ENCODE measurements at regions not wholly inside any gene's neighbourhood (a gene's known extent, or its start where the extent isn't known, plus 50 kb on each side); places are given as distances from the start of the nearest gene placed in this dataset.

DNA sequence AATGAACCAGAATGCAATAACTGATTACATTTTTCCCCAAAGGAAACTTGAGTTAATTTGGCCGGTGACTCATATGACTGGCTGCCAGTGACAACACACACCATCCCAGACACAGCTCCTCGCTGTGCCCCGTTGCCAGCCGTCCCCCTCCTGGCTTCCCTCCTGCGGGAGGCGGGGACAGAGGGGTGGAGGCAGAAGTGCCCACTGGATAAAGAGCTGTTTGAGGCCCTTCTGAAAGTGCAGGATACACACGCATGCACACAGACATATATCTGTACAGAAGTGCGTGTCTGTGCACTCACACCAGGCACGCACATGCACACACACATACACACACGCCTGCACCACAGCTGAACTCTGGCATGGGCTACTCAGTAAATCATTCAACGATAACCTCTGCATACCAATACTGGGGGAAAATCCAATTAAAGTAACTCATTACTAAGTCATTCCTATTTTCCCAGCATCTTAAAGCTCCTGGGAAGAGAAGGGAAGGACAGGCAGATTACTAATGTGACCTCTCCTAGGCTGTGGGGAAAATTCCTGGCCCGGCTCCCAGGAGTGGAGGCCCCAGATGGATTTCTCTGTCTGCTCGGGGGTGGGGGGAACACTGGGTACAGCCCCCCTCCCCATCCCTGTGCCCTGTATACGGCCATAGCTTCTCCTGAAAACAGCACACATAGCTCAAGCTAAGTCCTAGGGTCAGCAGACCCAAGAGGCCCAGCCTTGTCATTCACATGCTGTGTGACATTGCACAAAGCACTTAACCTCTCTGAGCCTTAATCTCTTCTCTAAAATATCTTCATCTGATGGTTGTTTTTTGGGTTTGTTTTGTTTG lies 52.3 kb upstream of the MYL10 start:
- H3K27me3 Mint-ChIP-seq: no peaks in the 10 kb centered on the region
- CTCF ChIA-PET: interaction anchor here (1.4 kb wide), 1 partner anchor 33 kb away, joined by 3 read pairs; no protein-coding TSS in a partner anchor
- H3K4me2 ChIP-seq (replicated peaks; ENCODE audit: low read depth, low read length, poor library complexity, severe bottlenecking): no peak overlapping the region

DNA sequence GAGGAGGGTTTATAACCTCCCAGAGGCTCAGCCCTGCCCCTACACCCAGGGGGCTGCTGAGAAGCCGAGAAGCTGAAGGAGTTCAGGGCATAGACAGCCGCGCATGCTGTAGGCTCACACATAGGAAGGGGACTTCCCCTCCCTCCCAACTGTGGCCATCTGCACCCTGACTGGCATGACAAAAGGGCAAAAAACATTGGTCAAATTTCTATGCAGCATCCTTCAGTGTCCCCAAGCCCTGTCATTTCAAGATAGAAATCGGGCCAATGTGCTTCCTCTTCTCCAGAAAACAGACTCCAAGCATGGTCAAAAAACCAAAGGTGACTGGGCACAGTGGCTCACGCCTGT lies 55.9 kb upstream of the MYL10 start:
- 54% methylated on average over 5 of the region's 5 CpGs for WGBS (ENCODE audit: insufficient coverage)
- CTCF ChIA-PET: no interaction called here
- H2AFZ ChIP-seq (ENCODE audit: insufficient read depth, low read depth, low read length, poor library complexity, severe bottlenecking): no peak overlapping the region

More for the DNA sequence above, 52.3 kb upstream of the MYL10 start:
- no peak overlapping the region for H3K4me3 ChIP-seq (ENCODE audit: control extremely low read depth in 1 of 5, extremely low read depth in 1 of 5, insufficient read depth in 1 of 5, low read depth in 2 of 5, low read length in 4 of 5)
- Mint-ChIP-seq H3K4me3 (no peak overlapping the region), H3K4me1 (no peaks in the 10 kb centered on the region), H3K27ac (no peak overlapping the region), H3K9me3 (ENCODE audit: insufficient read depth) (no peaks in the 10 kb centered on the region)
- DNase-seq: no peak
- ATAC-seq (ENCODE audit: low read depth): no peak
- 89% methylated on average over 8 of the region's 14 CpGs for WGBS (ENCODE audit: insufficient coverage)
- no peaks in the 10 kb centered on the region for H3K9me3 ChIP-seq (ENCODE audit: control extremely low read depth in 1 of 3, control insufficient read depth in 2 of 3, insufficient read depth in 1 of 3, low read length in 2 of 3)
- no peak overlapping the region for H3K9ac ChIP-seq (ENCODE audit: low read length)
- H3K4me1 ChIP-seq (ENCODE audit: control insufficient read depth in 2 of 2, insufficient read depth in 2 of 2, low read length in 2 of 2): no peaks in the 10 kb centered on the region
- no peak overlapping the region for H2AFZ ChIP-seq (ENCODE audit: insufficient read depth, low read depth, low read length, poor library complexity, severe bottlenecking)
- H3K79me2 ChIP-seq (ENCODE audit: control insufficient read depth, insufficient read depth, low read length): no peaks in the 10 kb centered on the region
- intact Hi-C loops (cut with micrococcal nuclease): no loop called here
- no peaks in the 10 kb centered on the region for H4K20me1 ChIP-seq (ENCODE audit: control insufficient read depth, insufficient read depth, low read length, poor library complexity, severe bottlenecking)
- POLR2A ChIA-PET: no interaction called here
- no peak overlapping the region for H3K27ac ChIP-seq (ENCODE audit: low read length in 2 of 2)
- H3K36me3 ChIP-seq (replicated peaks in 1 of 2; ENCODE audit: control extremely low read depth in 1 of 2, control insufficient read depth in 1 of 2, extremely low read depth in 1 of 2, insufficient read depth in 2 of 2, low read length in 1 of 2): no peaks in the 10 kb centered on the region
- TF ChIP-seq EZH2 (IDR thresholded peaks at IDR 0.05; ENCODE audit: borderline replicate concordance, insufficient read depth, low read depth, low read length, poor library complexity, severe bottlenecking): no peak
- TF ChIP-seq, protein P1, sequence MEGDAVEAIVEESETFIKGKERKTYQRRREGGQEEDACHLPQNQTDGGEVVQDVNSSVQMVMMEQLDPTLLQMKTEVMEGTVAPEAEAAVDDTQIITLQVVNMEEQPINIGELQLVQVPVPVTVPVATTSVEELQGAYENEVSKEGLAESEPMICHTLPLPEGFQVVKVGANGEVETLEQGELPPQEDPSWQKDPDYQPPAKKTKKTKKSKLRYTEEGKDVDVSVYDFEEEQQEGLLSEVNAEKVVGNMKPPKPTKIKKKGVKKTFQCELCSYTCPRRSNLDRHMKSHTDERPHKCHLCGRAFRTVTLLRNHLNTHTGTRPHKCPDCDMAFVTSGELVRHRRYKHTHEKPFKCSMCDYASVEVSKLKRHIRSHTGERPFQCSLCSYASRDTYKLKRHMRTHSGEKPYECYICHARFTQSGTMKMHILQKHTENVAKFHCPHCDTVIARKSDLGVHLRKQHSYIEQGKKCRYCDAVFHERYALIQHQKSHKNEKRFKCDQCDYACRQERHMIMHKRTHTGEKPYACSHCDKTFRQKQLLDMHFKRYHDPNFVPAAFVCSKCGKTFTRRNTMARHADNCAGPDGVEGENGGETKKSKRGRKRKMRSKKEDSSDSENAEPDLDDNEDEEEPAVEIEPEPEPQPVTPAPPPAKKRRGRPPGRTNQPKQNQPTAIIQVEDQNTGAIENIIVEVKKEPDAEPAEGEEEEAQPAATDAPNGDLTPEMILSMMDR (IDR thresholded peaks at IDR 0.05): no peak
- H3K27me3 ChIP-seq (replicated peaks in 1 of 4; ENCODE audit: control extremely low read depth in 1 of 4, control insufficient read depth in 3 of 4, insufficient read depth in 4 of 4, low read length in 3 of 4): peaks cover 0 to 3% (median 0%) of the 10 kb centered on the region in 4 experiments

More for the DNA sequence above, 55.9 kb upstream of the MYL10 start:
- Histone ChIP-seq H3K27ac (ENCODE audit: low read length in 2 of 2) (no peak overlapping the region), H3K36me3 (replicated peaks in 1 of 2; ENCODE audit: control extremely low read depth in 1 of 2, control insufficient read depth in 1 of 2, extremely low read depth in 1 of 2, insufficient read depth in 2 of 2, low read length in 1 of 2) (no peaks in the 10 kb centered on the region), H3K4me3 (ENCODE audit: control extremely low read depth in 1 of 5, extremely low read depth in 1 of 5, insufficient read depth in 1 of 5, low read depth in 2 of 5, low read length in 4 of 5) (no peak overlapping the region), H3K4me1 (ENCODE audit: control insufficient read depth in 2 of 2, insufficient read depth in 2 of 2, low read length in 2 of 2) (peaks cover 3 to 7% of the 10 kb centered on the region in 2 donors), H3K27me3 (replicated peaks in 1 of 4; ENCODE audit: control extremely low read depth in 1 of 4, control insufficient read depth in 3 of 4, insufficient read depth in 4 of 4, low read length in 3 of 4) (peaks cover 0 to 12% (median 1%) of the 10 kb centered on the region in 4 experiments), H3K9ac (ENCODE audit: low read length) (no peak overlapping the region), H3K4me2 (replicated peaks; ENCODE audit: low read depth, low read length, poor library complexity, severe bottlenecking) (no peak overlapping the region), H3K79me2 (ENCODE audit: control insufficient read depth, insufficient read depth, low read length) (no peaks in the 10 kb centered on the region), H3K9me3 (ENCODE audit: control extremely low read depth in 1 of 3, control insufficient read depth in 2 of 3, insufficient read depth in 1 of 3, low read length in 2 of 3) (no peaks in the 10 kb centered on the region), H4K20me1 (ENCODE audit: control insufficient read depth, insufficient read depth, low read length, poor library complexity, severe bottlenecking) (no peaks in the 10 kb centered on the region)
- H3K27me3 Mint-ChIP-seq: peaks cover 5% of the 10 kb centered on the region
- H3K9me3 Mint-ChIP-seq (ENCODE audit: insufficient read depth): no peaks in the 10 kb centered on the region
- H3K4me1 Mint-ChIP-seq: no peaks in the 10 kb centered on the region
- H3K27ac Mint-ChIP-seq: no peak overlapping the region
- POLR2A ChIA-PET: no interaction called here
- TF ChIP-seq EZH2 (IDR thresholded peaks at IDR 0.05; ENCODE audit: borderline replicate concordance, insufficient read depth, low read depth, low read length, poor library complexity, severe bottlenecking): no peak
- TF ChIP-seq, protein P1 (IDR thresholded peaks at IDR 0.05): no peak
- no peak overlapping the region for H3K4me3 Mint-ChIP-seq
- ATAC-seq (ENCODE audit: low read depth) (no peak), DNase-seq (no peak)
- intact Hi-C loops (cut with micrococcal nuclease): loop anchor here (5.0 kb wide), 3 partner anchors 57 to 172 kb away; no protein-coding TSS in a partner anchor
